ENCODE measurements at regions not wholly inside any gene's neighbourhood (a gene's known extent, or its start where the extent isn't known, plus 50 kb on each side); places are given as distances from the start of the nearest gene placed in this dataset.

DNA sequence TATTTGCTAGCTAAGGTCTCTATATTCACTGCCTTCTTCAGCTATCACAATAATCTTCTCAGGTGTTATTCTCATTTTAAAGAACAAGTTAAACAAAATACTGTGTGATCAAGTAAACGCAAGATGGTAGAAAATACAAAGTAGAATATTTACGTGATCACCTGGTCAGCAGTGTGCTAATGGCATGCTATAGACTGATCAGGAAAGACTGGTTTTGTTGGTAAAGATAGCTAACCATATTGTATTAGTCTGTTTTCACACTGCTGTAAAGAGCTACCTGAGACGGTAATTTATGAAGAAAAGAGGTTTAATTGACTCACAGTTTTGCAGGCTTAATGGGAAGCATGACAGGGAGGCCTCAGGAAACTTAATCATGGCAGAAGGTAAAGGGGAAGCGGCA is 50.4 kb downstream of the ZBTB38 start:
- Mint-ChIP-seq H3K36me3 (ENCODE audit: low read depth) (peaks cover 74% of the 10 kb centered on the region), H3K4me3 (no peak overlapping the region), H3K27ac (peak overlapping the region; percentile 71), H3K4me1 (ENCODE audit: low read depth) (peaks cover 95% of the 10 kb centered on the region), H3K9me3 (no peaks in the 10 kb centered on the region), H3K27me3 (ENCODE audit: insufficient read depth) (no peaks in the 10 kb centered on the region)
- DNase-seq, result no peak
- TF ChIP-seq, protein P1, sequence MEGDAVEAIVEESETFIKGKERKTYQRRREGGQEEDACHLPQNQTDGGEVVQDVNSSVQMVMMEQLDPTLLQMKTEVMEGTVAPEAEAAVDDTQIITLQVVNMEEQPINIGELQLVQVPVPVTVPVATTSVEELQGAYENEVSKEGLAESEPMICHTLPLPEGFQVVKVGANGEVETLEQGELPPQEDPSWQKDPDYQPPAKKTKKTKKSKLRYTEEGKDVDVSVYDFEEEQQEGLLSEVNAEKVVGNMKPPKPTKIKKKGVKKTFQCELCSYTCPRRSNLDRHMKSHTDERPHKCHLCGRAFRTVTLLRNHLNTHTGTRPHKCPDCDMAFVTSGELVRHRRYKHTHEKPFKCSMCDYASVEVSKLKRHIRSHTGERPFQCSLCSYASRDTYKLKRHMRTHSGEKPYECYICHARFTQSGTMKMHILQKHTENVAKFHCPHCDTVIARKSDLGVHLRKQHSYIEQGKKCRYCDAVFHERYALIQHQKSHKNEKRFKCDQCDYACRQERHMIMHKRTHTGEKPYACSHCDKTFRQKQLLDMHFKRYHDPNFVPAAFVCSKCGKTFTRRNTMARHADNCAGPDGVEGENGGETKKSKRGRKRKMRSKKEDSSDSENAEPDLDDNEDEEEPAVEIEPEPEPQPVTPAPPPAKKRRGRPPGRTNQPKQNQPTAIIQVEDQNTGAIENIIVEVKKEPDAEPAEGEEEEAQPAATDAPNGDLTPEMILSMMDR (IDR thresholded peaks at IDR 0.05), result no peak

- no peak overlapping the region for H3K4me3 Mint-ChIP-seq
- peak overlapping the region; percentile 93 for H3K27ac Mint-ChIP-seq
- no peaks in the 10 kb centered on the region for H3K27me3 Mint-ChIP-seq (ENCODE audit: insufficient read depth)
- peaks cover 91% of the 10 kb centered on the region for H3K4me1 Mint-ChIP-seq (ENCODE audit: low read depth)
- peaks cover 69% of the 10 kb centered on the region for H3K36me3 Mint-ChIP-seq (ENCODE audit: low read depth)
- no peak for DNase-seq
- no peaks in the 10 kb centered on the region for H3K9me3 Mint-ChIP-seq
- TF ChIP-seq, protein P1 (IDR thresholded peaks at IDR 0.05), result no peak
Observed at GRCh38 chr3:141419946-141420345, 51.6 kb downstream of the ZBTB38 start.

DNA sequence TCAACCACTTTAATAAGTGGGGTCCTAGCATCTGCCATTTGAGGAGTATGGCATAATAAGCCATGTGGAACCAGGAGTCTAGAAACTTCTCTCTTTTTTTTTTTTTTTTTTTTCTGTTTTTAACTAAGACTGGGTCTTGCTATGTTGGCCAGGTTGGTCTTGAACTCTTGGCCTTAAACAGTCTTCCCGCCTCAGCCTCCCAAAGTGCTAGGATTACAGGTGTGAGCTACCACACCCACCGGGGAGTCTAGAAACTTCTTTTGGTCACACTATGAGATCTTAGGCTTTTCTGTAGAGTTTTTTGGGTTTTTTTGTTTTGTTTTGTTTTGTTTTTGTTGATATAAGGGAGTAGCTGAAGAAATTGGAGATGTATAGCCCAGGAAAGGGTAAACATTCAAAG is 52.9 kb downstream of the ZBTB38 start:
- Mint-ChIP-seq H3K4me3 (peak overlapping the region; percentile 57), H3K4me1 (ENCODE audit: low read depth) (peaks cover 91% of the 10 kb centered on the region), H3K27me3 (ENCODE audit: insufficient read depth) (no peaks in the 10 kb centered on the region), H3K9me3 (no peaks in the 10 kb centered on the region), H3K27ac (peak overlapping the region; percentile 93), H3K36me3 (ENCODE audit: low read depth) (peaks cover 62% of the 10 kb centered on the region)
- TF ChIP-seq, protein P1 (IDR thresholded peaks at IDR 0.05), result no peak
- no peak for DNase-seq

DNA sequence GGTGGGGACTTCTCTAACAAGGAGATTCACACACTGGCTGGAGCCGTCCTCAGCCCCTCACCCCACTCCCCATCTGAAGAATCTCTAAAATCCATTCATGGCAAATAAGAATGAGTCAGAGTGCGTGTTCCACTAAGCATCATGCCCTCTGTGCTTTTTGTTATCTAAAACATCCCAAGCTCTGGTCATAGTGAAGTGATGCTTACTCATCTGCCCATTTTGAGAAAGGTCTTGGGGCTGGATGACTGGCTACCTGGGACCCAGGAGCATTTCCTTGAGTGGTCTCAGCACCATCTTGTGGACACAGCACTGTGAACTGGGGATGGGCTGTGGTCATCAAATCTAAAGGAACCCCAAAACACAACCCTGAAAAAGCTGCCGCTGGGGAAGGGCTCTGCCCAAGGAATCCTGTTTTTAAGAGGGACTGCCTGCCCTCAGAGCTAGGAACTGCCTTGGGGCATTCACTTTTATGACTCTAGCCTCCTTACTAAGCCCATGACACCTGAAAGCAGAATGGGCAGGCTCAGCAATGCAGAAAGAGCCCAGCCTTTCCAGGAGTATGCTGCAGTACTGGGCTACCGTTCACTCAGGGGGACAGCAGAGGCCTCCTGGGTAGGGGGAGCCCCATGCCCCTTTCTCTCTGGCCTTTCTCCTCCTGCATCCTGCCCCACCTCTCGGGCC is 53.5 kb downstream of the ZBTB38 start:
- peaks cover 91% of the 10 kb centered on the region for H3K4me1 Mint-ChIP-seq (ENCODE audit: low read depth)
- H3K27ac Mint-ChIP-seq, result peak overlapping the region; percentile 93
- DNase-seq, result peak; percentile 87
- TF ChIP-seq, protein P1 (IDR thresholded peaks at IDR 0.05), result peak; percentile 53; the same call in 1 of the 2 replicates
- H3K4me3 Mint-ChIP-seq, result peak overlapping the region; percentile 57
- H3K27me3 Mint-ChIP-seq (ENCODE audit: insufficient read depth), result no peaks in the 10 kb centered on the region; the same call in 1 of the 2 replicates
- no peaks in the 10 kb centered on the region for H3K9me3 Mint-ChIP-seq
- H3K36me3 Mint-ChIP-seq (ENCODE audit: low read depth), result peaks cover 59% of the 10 kb centered on the region

DNA sequence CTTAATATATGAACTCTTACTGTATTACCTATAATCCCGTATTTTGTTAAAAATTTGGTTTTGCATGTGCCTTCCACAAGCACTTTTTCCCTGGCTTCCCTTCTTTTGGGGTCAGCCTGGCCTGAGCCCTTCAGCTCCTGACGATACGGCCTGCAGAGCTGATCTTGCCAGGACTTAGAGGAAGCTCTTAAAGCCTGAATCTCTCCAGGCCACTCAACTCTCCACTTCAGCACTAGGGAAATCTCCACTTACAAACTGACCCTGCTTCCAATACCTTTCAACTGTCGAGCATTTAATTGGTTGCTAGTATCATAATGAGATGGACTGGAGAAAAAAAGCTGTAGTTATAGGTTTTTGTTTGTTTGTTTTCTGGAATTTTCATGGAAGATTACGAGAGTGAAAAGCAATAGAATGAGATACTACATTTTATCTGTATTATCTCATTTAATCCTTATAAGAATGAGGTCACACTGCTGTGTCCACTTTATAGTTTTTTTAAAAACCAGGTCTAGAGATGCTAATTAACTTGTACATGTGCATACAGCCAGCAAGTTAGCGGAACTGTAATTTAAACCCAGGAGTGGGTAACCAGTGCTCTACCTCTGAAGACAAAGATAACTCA is 54.8 kb downstream of the ZBTB38 start:
- Mint-ChIP-seq H3K36me3 (ENCODE audit: low read depth) (peaks cover 50% of the 10 kb centered on the region), H3K4me1 (ENCODE audit: low read depth) (peaks cover 96% of the 10 kb centered on the region), H3K9me3 (no peaks in the 10 kb centered on the region), H3K27me3 (ENCODE audit: insufficient read depth) (peaks cover 2% of the 10 kb centered on the region; the same call in 1 of the 2 replicates), H3K4me3 (peak overlapping the region; percentile 35), H3K27ac (peak overlapping the region; percentile 64)
- no peak for DNase-seq
- TF ChIP-seq, protein P1 (IDR thresholded peaks at IDR 0.05), result no peak
